Fibroblast of skin of right biceps (primary cell): ENCODE measurements at regions not wholly inside any gene's neighbourhood (a gene's known extent, or its start where the extent isn't known, plus 50 kb on each side); places are given as distances from the start of the nearest gene placed in this dataset.

ENCODE experiments used
- DNase-seq: peaks from one replicate; pipeline ENCODE4 v3.0.0-alpha.2; 2013

GRCh38 chr22:27633296-27633871, 168.2 kb downstream of the MN1 start:
- no peak for DNase-seq

- DNase-seq: no peak
Observed at GRCh38 chr22:27634043-27634740, 167.4 kb downstream of the MN1 start.

- DNase-seq: no peak
Observed at GRCh38 chr22:27635435-27635834, 166.1 kb downstream of the MN1 start.

GRCh38 chr22:27635852-27636251, 165.7 kb downstream of the MN1 start:
- DNase-seq: no peak

- no peak for DNase-seq
Observed at GRCh38 chr22:27636716-27637508, 164.6 kb downstream of the MN1 start.

GRCh38 chr22:27637604-27638003, 164.0 kb downstream of the MN1 start:
- DNase-seq: peak; percentile 61

GRCh38 chr22:27638329-27639233, 163.0 kb downstream of the MN1 start:
- DNase-seq: no peak

GRCh38 chr22:27639248-27640086, 162.1 kb downstream of the MN1 start:
- peak; percentile 18 for DNase-seq

GRCh38 chr22:27641049-27641795, 160.3 kb downstream of the MN1 start:
- DNase-seq: no peak

GRCh38 chr22:27642104-27642800, 159.3 kb downstream of the MN1 start:
- no peak for DNase-seq

- no peak for DNase-seq
Observed at GRCh38 chr22:27643907-27644306, 157.6 kb downstream of the MN1 start.

- DNase-seq: no peak
Observed at GRCh38 chr22:27644566-27644965, 157.0 kb downstream of the MN1 start.

GRCh38 chr22:27647540-27647939, 154.0 kb downstream of the MN1 start:
- DNase-seq: no peak

GRCh38 chr22:27648074-27648473, 153.5 kb downstream of the MN1 start:
- DNase-seq: no peak

GRCh38 chr22:27648853-27649252, 152.7 kb downstream of the MN1 start:
- DNase-seq: no peak

GRCh38 chr22:27650572-27650971, 151.0 kb downstream of the MN1 start:
- DNase-seq: no peak

GRCh38 chr22:27650985-27651384, 150.6 kb downstream of the MN1 start:
- DNase-seq: no peak

GRCh38 chr22:27651486-27651885, 150.1 kb downstream of the MN1 start:
- no peak for DNase-seq

- DNase-seq: no peak
Observed at GRCh38 chr22:27654546-27655445, 146.8 kb downstream of the MN1 start.
